Renal cortical epithelial cell (primary cell): ENCODE measurements at regions not wholly inside any gene's neighbourhood (a gene's known extent, or its start where the extent isn't known, plus 50 kb on each side); places are given as distances from the start of the nearest gene placed in this dataset.
A peak's percentile ranks its signal among the peaks of the same experiment; 100 is the strongest.

Experiments
- DNase-seq: peaks from one replicate; pipeline ENCODE4 v3.0.0-alpha.2; 2011; ENCODE audit warnings: low read depth

- no peak for DNase-seq
Observed at GRCh38 chr13:105984646-105985045, 550.8 kb downstream of the EFNB2 start.

DNA sequence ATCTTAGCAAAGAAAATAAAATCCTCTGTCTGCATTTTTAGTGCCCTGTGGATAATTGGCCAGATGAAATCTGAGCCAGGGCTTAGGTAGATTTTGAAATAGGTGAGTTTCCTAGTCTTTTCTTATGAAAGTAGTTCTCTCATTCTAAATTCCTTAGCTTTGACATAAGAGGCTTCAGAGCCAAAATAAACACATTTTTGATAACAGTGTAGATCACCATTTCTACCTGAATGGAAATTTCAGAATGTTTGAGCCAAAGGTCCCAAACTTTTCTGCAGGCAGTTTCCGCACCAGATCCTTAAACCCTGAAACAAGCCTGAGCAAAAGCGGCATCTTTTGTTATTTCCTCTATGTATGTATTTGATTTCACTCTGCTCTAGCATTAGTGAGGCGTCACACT, 551.2 kb downstream of the EFNB2 start:
- DNase-seq, result peak; percentile 34

DNA sequence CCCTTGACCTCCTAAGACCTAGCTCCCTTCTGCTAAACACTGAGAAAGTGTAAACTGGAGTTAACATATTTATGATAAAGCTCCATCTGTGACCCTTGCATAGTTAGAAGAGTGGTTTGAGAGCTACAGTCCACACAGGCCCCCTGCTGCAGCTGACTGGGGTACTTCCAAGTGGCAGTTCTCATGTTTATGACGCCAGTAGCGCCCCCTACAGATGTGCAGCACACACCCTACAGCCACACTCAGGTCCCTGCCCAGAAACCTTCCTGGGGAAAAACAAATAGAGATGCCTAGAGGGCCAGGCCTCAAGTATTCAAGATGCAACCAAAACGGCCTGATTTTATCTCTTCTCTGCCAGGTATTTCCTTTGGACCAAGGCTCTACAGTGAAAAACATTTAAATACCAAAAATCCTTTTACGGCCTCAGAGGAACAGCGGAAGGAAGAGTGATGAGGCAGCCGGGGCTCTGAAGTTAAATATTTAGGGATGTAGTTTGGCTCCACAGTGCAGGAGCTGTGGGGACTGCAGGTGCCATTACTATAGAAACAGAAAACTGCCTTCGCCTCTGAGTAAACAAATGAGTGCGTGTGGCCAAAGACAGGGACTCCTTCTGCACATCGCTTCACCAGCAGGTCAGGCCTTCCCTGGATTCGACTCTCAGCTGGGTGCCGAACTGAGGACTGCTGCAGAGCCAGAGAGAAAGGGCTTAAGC, 553.1 kb downstream of the EFNB2 start:
- DNase-seq, result no peak

GRCh38 chr13:105979131-105980011, 556.1 kb downstream of the EFNB2 start:
- DNase-seq, result peak; percentile 76

- no peak for DNase-seq
Observed at GRCh38 chr13:105974380-105974779, 561.1 kb downstream of the EFNB2 start.

DNA sequence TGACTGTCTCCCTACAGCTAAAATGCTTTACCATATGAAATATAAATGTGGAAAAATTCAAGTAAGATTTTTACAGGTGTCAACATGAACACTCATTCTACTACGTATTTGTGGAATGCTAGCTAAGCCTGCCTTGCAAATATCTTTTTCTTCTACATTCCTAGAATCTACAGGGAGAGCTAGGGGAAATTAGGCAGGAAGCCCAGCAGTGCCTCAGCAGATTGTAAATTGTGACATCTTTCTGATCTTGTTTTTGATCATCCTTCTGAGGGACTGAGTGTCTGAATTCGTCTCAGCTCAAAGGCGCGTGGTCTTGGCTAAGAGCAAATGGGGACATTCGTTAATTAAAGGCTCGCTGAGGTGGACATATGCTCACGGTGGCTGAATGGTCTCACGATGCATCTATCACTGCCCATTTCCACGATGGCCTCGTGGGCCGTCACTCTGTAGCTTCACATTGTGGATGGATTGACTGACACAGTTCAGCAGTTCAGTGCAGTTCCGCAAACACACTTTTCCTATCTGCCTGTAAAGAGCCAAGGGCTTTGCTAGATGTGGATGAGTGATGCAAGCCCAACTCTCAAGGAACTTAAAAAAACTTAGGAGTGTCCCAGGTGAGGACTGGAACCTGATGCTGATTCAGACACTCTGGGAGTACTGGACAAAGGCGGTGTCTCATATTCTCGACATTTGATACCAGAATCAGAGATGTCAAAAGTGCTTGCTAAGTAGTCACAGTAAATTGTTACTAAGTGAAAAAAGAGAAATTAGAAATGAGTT, 562.5 kb downstream of the EFNB2 start:
- DNase-seq, result peak; percentile 38

DNA sequence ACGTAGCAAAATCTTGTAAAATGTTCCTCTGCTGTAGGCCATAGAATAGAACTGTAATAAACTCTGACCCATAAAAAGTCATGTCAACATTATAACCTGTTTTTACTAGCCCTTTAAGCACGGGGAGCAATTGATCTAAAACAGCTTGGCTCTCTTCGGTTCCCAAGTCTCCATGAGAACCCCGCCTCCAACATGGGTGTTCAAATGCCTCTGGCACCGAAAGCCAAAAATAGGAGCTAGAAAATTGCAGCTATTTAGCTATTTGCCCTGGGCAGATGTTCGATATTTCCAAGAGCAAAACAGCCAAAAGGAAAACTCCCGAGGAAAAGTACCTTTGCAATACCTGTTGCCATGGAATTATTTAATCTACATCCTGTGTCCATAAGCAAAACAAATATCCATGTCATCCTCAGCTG, 563.1 kb downstream of the EFNB2 start:
- DNase-seq, result peak; percentile 33

- peak; percentile 64 for DNase-seq
Observed at GRCh38 chr13:105971738-105972137, 563.7 kb downstream of the EFNB2 start.

DNA sequence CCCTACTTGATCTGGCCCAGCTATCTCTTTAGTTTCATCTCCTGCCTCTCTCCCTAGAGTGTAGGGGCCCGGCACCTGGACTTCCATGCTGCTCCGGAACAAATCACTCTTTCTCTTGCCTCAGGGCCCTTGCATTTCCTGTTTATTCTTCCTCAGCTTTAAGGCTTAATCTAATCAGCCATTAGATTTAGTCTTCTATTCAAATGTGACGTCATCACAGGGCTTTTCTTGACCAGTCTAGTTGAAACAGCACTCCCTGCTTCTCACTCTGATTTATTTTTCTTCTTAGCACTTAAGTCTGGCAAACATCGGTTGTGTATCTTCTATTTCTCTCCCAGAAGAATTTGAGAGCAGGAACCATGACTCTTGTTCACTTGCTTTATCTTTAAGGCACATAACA, 564.1 kb downstream of the EFNB2 start:
- DNase-seq, result peak; percentile 68

GRCh38 chr13:105969761-105970160, 565.7 kb downstream of the EFNB2 start:
- peak; percentile 98 for DNase-seq

DNA sequence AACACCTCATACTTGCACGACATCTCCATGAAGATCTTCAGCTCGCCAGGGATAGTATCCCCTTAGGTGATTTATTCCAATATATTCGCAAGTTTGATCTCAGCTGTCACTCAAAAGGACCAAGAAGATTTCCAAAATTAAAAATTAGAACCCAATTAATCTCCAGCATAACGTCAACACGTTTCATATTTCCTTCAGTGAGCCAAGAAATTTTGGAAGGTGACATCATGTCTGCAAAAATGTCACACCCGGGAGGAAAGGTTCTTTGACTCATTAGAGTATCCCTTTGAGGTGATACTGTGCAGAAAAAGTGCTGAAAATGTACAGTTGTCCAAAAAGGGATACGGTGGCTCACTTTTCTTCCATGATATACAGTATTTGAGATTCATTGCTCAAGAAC, 569.6 kb downstream of the EFNB2 start:
- no peak for DNase-seq

DNA sequence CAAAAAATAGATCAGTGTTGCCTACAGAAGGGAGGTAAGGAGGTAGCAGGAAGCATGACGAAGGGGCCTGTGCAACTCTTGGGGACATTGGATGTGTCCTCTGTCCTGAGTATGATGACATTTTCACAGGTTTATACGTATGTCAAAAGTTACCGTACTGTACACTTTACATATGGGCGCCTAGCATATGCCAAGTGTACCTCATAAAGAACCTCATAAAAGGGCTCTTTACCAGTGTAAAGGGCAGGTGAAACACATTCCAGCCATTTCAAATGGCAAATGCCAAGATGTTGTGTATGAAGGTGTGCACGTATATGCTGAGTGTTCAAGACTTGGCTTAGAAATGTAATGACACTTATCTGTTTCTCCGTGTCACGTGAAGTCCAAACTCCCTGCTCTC, 573.4 kb downstream of the EFNB2 start:
- DNase-seq, result no peak

DNA sequence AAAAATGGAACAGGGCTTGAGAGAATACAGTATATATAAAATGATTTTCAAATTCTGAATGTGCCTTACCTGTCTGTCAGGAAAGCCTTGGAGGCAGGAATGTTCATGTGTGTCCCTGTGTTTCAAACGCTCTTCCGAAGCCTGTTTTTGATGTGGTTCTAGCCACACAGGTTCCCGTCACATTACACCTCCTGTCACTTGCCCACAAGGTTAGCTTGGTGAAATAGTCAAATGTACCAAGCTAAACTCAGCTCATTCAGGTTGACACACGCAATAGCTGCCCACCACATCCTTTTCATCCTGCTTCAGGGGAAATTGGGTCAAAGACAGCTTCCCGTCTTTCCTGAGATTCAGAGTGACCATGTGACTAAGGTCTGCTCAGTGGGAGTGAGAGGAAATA, 574.0 kb downstream of the EFNB2 start:
- no peak for DNase-seq

GRCh38 chr13:105960326-105960725, 575.1 kb downstream of the EFNB2 start:
- DNase-seq, result no peak

GRCh38 chr13:105959876-105960275, 575.6 kb downstream of the EFNB2 start:
- no peak for DNase-seq

- DNase-seq, result no peak
Observed at GRCh38 chr13:105957769-105958438, 577.6 kb downstream of the EFNB2 start.

- DNase-seq, result no peak
Observed at GRCh38 chr13:105956921-105957320, 578.5 kb downstream of the EFNB2 start.

DNA sequence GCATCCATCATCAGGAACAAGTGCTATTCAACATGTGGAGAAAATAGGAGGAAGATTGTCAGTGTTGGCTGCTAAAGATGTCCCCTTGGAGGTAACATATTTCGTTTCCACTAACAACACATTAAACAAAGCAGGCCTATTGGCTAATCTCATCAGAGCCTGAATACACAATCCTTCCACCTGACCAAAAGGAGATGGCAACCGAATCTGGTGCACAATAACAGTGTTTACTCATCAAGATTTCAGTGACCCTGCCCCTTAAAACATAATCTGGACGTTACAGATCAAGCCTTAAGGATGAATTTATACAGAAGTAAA, 582.5 kb downstream of the EFNB2 start:
- DNase-seq, result no peak

DNA sequence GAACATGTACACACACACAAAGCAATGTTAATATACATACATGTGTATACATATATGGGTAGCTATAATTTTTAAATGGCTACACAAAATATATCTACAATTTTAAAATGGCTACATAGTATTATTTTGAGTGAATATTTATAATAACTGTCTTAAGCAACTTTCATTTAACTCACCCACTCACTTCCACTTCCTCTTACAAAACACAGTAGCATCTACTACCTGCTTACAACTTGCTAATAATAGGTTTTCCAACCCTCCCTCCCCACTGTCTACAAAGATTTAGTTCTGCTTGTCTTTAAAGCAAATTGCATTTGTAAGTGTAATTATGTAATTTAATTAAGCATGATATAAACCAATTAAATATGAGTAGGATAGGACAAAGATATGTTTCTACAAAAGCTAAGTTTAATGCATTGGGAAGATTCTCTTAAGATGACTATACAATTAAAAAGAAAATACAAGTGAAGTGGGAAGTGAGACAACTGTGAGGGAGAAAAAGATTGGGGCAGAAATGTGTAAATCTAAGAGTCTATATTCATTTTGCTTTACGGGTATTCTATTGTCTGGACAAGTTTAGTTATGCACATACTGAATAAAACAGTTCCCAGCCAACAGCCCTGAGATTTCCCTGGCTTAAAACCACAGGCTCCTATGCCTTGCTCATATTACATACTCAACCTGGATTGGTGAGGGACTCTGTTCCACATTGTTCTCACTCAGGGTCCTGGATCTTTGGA, 583.1 kb downstream of the EFNB2 start:
- no peak for DNase-seq

GRCh38 chr13:105948143-105948542, 587.3 kb downstream of the EFNB2 start:
- DNase-seq, result no peak

DNA sequence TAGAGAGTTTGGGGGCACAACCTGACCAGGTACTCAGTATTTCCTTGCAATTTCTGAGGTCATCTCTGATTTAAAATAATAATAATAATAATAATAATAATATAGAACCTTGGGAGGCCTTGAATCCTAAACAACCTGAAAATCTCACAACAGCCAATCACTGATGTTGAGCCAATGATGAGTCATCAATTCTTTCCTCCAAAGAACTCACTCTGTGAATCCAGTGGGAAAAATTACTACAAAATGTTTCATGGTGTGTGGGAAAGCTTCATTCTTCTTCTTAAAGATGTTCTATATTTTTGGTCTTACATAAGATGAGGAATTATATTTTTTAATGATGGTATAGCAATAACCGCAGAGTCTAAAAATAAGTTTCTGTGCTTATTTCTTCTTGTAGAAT, 594.6 kb downstream of the EFNB2 start:
- DNase-seq, result no peak
